ENCODE measurements at regions not wholly inside any gene's neighbourhood (a gene's known extent, or its start where the extent isn't known, plus 50 kb on each side); places are given as distances from the start of the nearest gene placed in this dataset.

- DNase-seq (ENCODE audit: insufficient read length, low spot score) (no peak), FAIRE-seq (no peak)
- TF ChIP-seq POLR2A (IDR thresholded peaks at IDR 0.05; ENCODE audit: low read depth, low read length): no peak
- 0 out of 2 replicates have a peak, but pooled peaks have one; percentile 23 for TF ChIP-seq SPI1 (IDR thresholded peaks at IDR 0.05; ENCODE audit: low read depth, low read length)
Measured at GRCh38 chr10:53432035-53432434, 659.5 kb upstream of the MBL2 start.

GRCh38 chr10:53430974-53431373 lies 658.4 kb upstream of the MBL2 start:
- TF ChIP-seq SPI1 (IDR thresholded peaks at IDR 0.05; ENCODE audit: low read depth, low read length): no peak
- no peak for TF ChIP-seq PAX5 (IDR thresholded peaks at IDR 0.05; ENCODE audit: insufficient read depth, low read length, severe bottlenecking)
- no peak for TF ChIP-seq POU2F2 (IDR thresholded peaks at IDR 0.05; ENCODE audit: low read depth, low read length)
- TF ChIP-seq TAF1 (IDR thresholded peaks at IDR 0.05; ENCODE audit: low read depth, low read length): no peak
- no peak for TF ChIP-seq POLR2A (IDR thresholded peaks at IDR 0.05; ENCODE audit: low read depth, low read length)
- TF ChIP-seq POLR2AphosphoS5 (IDR thresholded peaks at IDR 0.05; ENCODE audit: low read depth, low read length): no peak
- DNase-seq (ENCODE audit: insufficient read length, low spot score) (no peak), FAIRE-seq (no peak)

- FAIRE-seq (no peak), DNase-seq (ENCODE audit: insufficient read length, low spot score) (no peak)
Measured at GRCh38 chr10:53430127-53430891, 657.7 kb upstream of the MBL2 start.

GRCh38 chr10:53422223-53422888 lies 649.8 kb upstream of the MBL2 start:
- FAIRE-seq (no peak), DNase-seq (ENCODE audit: insufficient read length, low spot score) (no peak)
- no peak for TF ChIP-seq POLR2AphosphoS5 (IDR thresholded peaks at IDR 0.05; ENCODE audit: low read depth, low read length)
- no peak for TF ChIP-seq POLR2A (IDR thresholded peaks at IDR 0.05; ENCODE audit: low read depth, low read length)
- no peak for TF ChIP-seq POU2F2 (IDR thresholded peaks at IDR 0.05; ENCODE audit: low read depth, low read length)
- no peak for TF ChIP-seq TAF1 (IDR thresholded peaks at IDR 0.05; ENCODE audit: low read depth, low read length)
- TF ChIP-seq PAX5 (IDR thresholded peaks at IDR 0.05; ENCODE audit: insufficient read depth, low read length, severe bottlenecking): no peak
- no peak for TF ChIP-seq SPI1 (IDR thresholded peaks at IDR 0.05; ENCODE audit: low read depth, low read length)

More at GRCh38 chr10:53430127-53430891, 657.7 kb upstream of the MBL2 start:
- TF ChIP-seq POLR2AphosphoS5 (IDR thresholded peaks at IDR 0.05; ENCODE audit: low read depth, low read length): no peak
- TF ChIP-seq POU2F2 (IDR thresholded peaks at IDR 0.05; ENCODE audit: low read depth, low read length): no peak
- TF ChIP-seq TAF1 (IDR thresholded peaks at IDR 0.05; ENCODE audit: low read depth, low read length): no peak
- TF ChIP-seq PAX5 (IDR thresholded peaks at IDR 0.05; ENCODE audit: insufficient read depth, low read length, severe bottlenecking): no peak
- no peak for TF ChIP-seq POLR2A (IDR thresholded peaks at IDR 0.05; ENCODE audit: low read depth, low read length)
- no peak for TF ChIP-seq SPI1 (IDR thresholded peaks at IDR 0.05; ENCODE audit: low read depth, low read length)

GRCh38 chr10:53412651-53413050 lies 640.1 kb upstream of the MBL2 start:
- TF ChIP-seq PAX5 (IDR thresholded peaks at IDR 0.05; ENCODE audit: insufficient read depth, low read length, severe bottlenecking): no peak
- FAIRE-seq: no peak
- DNase-seq (ENCODE audit: insufficient read length, low spot score): no peak

GRCh38 chr10:53406532-53406931 lies 633.9 kb upstream of the MBL2 start:
- DNase-seq (ENCODE audit: insufficient read length, low spot score) (no peak), FAIRE-seq (no peak)

GRCh38 chr10:53403688-53404087 lies 631.1 kb upstream of the MBL2 start:
- TF ChIP-seq PAX5 (IDR thresholded peaks at IDR 0.05; ENCODE audit: insufficient read depth, low read length, severe bottlenecking): no peak
- TF ChIP-seq TAF1 (IDR thresholded peaks at IDR 0.05; ENCODE audit: low read depth, low read length): no peak
- no peak for TF ChIP-seq POLR2AphosphoS5 (IDR thresholded peaks at IDR 0.05; ENCODE audit: low read depth, low read length)
- TF ChIP-seq POLR2A (IDR thresholded peaks at IDR 0.05; ENCODE audit: low read depth, low read length): no peak
- no peak for TF ChIP-seq POU2F2 (IDR thresholded peaks at IDR 0.05; ENCODE audit: low read depth, low read length)
- no peak for TF ChIP-seq SPI1 (IDR thresholded peaks at IDR 0.05; ENCODE audit: low read depth, low read length)
- DNase-seq (ENCODE audit: insufficient read length, low spot score) (no peak), FAIRE-seq (no peak)

More at GRCh38 chr10:53406532-53406931, 633.9 kb upstream of the MBL2 start:
- TF ChIP-seq POLR2AphosphoS5 (IDR thresholded peaks at IDR 0.05; ENCODE audit: low read depth, low read length) (no peak), POLR2A (IDR thresholded peaks at IDR 0.05; ENCODE audit: low read depth, low read length) (no peak), POU2F2 (IDR thresholded peaks at IDR 0.05; ENCODE audit: low read depth, low read length) (no peak), PAX5 (IDR thresholded peaks at IDR 0.05; ENCODE audit: insufficient read depth, low read length, severe bottlenecking) (no peak), SPI1 (IDR thresholded peaks at IDR 0.05; ENCODE audit: low read depth, low read length) (no peak), TAF1 (IDR thresholded peaks at IDR 0.05; ENCODE audit: low read depth, low read length) (no peak)

GRCh38 chr10:53402594-53402993 lies 630.0 kb upstream of the MBL2 start:
- TF ChIP-seq PAX5 (IDR thresholded peaks at IDR 0.05; ENCODE audit: insufficient read depth, low read length, severe bottlenecking) (no peak), SPI1 (IDR thresholded peaks at IDR 0.05; ENCODE audit: low read depth, low read length) (no peak), TAF1 (IDR thresholded peaks at IDR 0.05; ENCODE audit: low read depth, low read length) (no peak), POU2F2 (IDR thresholded peaks at IDR 0.05; ENCODE audit: low read depth, low read length) (no peak)
- DNase-seq (ENCODE audit: insufficient read length, low spot score) (no peak), FAIRE-seq (no peak)

GRCh38 chr10:53401536-53401935 lies 629.0 kb upstream of the MBL2 start:
- DNase-seq (ENCODE audit: insufficient read length, low spot score) (no peak), FAIRE-seq (no peak)

GRCh38 chr10:53396876-53397275 lies 624.3 kb upstream of the MBL2 start:
- no peak for DNase-seq (ENCODE audit: insufficient read length, low spot score)
- no peak for FAIRE-seq
- no peak for TF ChIP-seq TAF1 (IDR thresholded peaks at IDR 0.05; ENCODE audit: low read depth, low read length)
- no peak for TF ChIP-seq POU2F2 (IDR thresholded peaks at IDR 0.05; ENCODE audit: low read depth, low read length)

More at GRCh38 chr10:53401536-53401935, 629.0 kb upstream of the MBL2 start:
- TF ChIP-seq TAF1 (IDR thresholded peaks at IDR 0.05; ENCODE audit: low read depth, low read length): no peak
- TF ChIP-seq SPI1 (IDR thresholded peaks at IDR 0.05; ENCODE audit: low read depth, low read length): no peak
- no peak for TF ChIP-seq POLR2A (IDR thresholded peaks at IDR 0.05; ENCODE audit: low read depth, low read length)
- TF ChIP-seq POU2F2 (IDR thresholded peaks at IDR 0.05; ENCODE audit: low read depth, low read length): no peak
- no peak for TF ChIP-seq POLR2AphosphoS5 (IDR thresholded peaks at IDR 0.05; ENCODE audit: low read depth, low read length)
- no peak for TF ChIP-seq PAX5 (IDR thresholded peaks at IDR 0.05; ENCODE audit: insufficient read depth, low read length, severe bottlenecking)
